NCI-H2196 (cell line): ENCODE measurements at regions not wholly inside any gene's neighbourhood (a gene's known extent, or its start where the extent isn't known, plus 50 kb on each side); places are given as distances from the start of the nearest gene placed in this dataset.
A peak's percentile ranks its signal among the peaks of the same experiment; 100 is the strongest.
"Not testable (repeated sequence)": the region's sequence is repeated elsewhere in the genome, so short reads cannot be mapped to it uniquely, and the experiment has no call there.

Experiments used
- DNase-seq: peaks from one replicate; lab custom pipeline; 2025; ENCODE audit not compliant: unreplicated experiment; lab: John Stamatoyannopoulos, UW

GRCh38 chr13:81020010-81020409 lies 679.1 kb upstream of the SPRY2 start:
- no peak for DNase-seq

- no peak for DNase-seq
Observed at GRCh38 chr13:81018936-81019335, 678.0 kb upstream of the SPRY2 start.

- peak; percentile 16 for DNase-seq
Observed at GRCh38 chr13:81017513-81018152, 676.7 kb upstream of the SPRY2 start.

DNA sequence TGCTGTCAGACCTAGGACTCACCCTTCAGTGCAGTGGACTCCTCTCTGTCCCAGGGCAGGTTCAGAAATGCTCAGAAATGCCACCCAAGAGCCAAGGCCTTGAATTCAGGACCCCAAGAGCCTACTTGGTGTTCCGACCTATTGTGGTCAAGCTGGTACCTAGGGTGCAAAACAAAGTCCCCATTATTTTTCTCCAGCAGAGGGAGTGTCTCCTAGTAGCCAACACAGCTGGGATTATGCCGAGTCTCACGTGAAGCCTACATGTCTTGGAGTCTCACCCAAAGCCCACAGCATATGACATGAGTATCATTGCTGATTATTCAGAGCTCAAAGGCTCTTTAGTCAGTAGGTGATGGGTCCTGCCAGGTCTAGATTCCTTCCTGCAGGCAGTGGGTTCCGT lies 671.1 kb upstream of the SPRY2 start:
- no peak for DNase-seq

DNA sequence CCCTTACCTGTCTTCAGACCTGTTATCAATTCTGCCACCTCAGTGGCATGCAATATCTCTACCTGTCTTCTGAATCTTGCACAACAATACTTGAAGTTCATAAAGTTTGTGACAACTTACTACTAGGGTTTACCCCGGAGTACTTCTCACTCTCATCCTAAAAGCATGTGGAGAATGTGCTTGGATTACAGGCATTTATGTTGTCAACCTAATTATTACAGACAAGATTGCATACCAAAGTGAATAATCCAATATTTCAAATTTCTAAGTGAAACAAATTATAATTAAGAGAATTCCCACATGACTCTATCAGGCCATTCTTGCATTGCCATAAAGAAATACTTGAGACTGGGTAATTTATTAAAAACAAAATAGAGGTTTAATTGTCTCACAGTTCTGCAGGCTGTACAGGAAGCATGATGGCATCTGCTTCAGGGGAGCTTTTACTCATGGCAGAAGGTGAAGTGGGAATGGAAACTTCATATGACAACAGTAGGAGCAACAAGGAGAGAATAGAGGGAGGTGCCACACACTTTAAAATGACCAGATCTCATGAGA lies 661.0 kb upstream of the SPRY2 start:
- DNase-seq, result no peak

DNA sequence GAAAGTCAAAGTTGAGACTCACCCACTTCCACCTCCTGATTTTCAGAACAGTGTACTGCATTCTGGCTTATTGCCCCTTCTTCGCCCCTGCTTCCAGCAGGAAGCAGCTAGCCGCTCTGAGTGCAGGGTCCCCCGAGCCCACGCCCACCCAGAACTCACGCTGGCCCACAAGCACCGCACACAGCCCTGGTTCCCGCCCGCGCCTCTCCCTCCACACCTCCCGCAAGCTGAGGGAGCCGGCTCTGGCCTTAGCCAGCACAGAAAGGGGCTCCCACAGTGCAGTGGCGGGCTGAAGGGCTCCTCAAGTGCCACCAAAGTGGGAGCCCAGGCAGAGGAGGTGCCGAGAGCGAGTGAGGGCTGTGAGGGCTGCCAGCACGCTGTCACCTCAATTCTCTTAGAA lies 657.7 kb upstream of the SPRY2 start:
- not testable (repeated sequence) for DNase-seq

DNA sequence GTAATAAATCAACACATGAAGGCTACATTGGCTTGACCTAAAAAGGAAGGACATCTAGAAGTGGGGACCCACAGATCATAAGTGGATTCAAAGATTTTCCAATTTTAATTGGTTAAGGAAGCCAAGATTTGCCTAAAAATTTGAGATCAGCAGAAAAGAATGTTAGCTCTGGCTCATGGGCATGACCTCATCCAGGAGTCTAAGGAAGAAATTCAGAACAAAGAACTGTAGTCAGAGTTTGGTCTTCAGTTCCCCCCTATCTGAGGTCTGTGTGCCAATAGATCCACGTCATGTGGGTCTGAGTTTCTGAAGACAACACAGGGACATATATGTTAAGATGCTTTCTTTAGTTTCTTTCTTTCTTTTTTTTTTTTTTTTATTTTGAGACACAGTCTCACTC lies 648.8 kb upstream of the SPRY2 start:
- no peak for DNase-seq

GRCh38 chr13:80989241-80989640 lies 648.3 kb upstream of the SPRY2 start:
- DNase-seq, result no peak

GRCh38 chr13:80988391-80989151 lies 647.6 kb upstream of the SPRY2 start:
- no peak for DNase-seq

- peak; percentile 33 for DNase-seq
Observed at GRCh38 chr13:80979035-80979641, 638.2 kb upstream of the SPRY2 start.

DNA sequence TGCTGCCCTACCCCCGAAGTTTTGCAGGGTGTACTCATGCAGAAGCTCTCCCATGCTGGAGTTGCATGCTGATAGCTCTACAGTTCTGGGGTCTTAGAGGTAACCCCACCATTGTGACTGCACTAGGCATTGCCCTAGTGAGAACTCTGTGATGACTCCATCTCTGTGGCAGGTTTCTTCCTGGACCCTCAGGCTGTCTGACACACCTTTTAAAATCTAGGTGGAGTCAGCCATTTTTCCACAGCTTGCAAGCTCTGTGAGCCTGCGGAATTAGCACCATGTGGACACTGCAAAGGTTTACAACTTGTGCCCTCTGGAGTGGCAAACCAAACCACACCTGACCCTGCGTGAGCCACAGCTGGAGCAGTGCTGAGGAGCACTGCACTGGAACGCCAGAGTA lies 636.2 kb upstream of the SPRY2 start:
- DNase-seq, result no peak

- DNase-seq, result no peak
Observed at GRCh38 chr13:80975903-80976302, 635.0 kb upstream of the SPRY2 start.

DNA sequence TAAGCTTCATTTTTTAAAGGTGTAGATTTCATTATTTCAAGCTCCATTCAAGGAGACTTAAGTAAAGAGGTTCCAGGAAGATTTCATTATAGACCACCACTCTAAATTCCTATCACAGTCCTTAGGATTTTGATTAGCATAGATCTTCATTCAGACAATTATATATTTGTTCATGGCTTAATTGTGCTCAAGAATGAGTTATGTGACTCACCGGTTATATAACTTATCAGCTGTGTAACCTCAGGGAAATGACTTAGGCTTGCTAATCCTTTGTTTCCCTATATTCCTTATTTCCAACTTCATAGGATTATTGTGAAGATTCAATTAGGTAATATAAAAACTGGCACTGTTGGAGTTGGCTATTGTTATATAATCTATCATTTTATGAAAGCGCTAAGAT lies 632.8 kb upstream of the SPRY2 start:
- no peak for DNase-seq

DNA sequence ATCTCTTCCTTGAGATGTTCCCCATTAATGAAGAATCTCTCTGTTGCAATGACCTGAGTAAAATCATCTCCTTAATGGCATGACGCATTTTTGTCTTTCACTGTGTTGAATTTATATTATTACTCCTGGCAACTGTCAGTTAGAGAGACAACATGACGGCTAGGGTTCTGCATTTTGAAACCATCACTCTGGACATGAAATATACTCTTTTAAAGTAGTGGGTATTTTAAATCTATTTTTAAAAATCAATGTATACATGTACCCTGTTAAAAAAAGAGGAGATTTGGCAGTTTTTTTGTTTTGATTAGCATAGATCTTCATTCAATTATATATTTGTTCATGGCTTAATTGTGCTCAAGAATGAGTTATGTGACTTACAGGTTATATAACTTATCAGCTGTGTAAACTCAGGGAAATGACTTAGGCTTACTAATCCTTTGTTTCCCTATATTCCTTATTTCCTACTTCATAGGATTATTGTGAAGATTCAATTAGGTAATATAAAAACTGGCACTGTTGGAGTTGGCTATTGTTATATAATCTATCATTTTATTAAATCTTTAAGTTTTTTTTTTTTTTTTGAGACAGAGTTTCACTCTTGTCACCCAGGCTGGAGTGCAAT lies 632.0 kb upstream of the SPRY2 start:
- DNase-seq, result no peak

GRCh38 chr13:80965097-80965496 lies 624.2 kb upstream of the SPRY2 start:
- no peak for DNase-seq

DNA sequence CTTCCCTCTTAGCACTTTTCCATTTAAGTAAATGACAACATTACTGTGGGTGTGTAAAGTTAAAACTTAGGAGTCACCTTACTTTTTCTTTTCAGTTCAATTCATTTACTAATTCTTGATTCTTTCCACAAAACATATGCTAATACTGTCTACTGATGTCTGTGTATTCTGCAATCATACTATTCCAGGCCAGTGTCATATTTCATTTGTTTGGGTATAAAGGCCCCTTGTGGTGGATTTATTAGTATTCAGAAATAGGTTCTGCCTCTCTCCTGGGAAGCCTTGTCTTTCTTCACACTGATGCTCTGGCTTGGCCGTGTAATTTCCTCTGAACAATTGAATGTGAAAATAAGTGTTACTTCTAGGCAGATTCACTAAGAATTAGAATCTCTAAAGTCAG lies 621.9 kb upstream of the SPRY2 start:
- no peak for DNase-seq

GRCh38 chr13:80962173-80962572 lies 621.2 kb upstream of the SPRY2 start:
- no peak for DNase-seq

- no peak for DNase-seq
Observed at GRCh38 chr13:80957019-80957655, 616.2 kb upstream of the SPRY2 start.

DNA sequence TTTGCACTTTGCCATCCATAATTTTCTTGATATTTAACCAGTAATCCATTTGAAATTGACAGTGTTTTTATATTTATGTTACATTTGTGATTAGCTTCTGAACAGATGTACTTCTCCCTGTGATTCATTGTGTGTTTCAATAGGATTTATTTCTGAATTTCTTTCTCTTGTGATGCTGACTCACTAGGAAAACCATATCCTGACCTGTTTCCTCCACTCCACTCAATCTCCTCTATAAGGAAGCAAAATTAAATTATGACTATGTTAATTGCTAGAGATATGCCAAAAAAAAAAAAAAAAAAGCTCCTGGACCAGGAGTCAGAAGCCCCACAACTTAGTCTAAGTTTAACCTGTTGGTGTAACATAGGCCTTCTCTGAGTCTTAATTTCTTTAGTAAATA lies 614.6 kb upstream of the SPRY2 start:
- DNase-seq, result no peak

DNA sequence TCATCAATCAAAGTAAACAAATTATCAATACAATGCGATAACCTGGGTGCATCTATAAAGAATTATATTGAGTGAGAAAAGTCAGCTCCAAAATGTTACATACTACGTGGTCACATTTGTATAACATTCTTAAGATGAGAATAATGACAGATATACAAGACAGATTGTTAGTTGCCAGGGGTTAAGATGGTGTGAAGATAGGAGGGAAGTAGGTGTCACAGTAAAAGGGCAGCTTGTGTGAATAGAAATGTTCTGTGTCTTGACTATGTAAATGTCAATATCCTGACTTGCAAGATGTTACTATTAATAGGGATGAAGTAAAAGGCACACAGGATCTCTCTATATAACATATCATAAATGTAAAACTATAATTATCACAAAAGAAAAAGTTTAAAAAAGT lies 611.2 kb upstream of the SPRY2 start:
- no peak for DNase-seq
